ENCODE measurements at regions not wholly inside any gene's neighbourhood (a gene's known extent, or its start where the extent isn't known, plus 50 kb on each side); places are given as distances from the start of the nearest gene placed in this dataset.

- TF ChIP-seq ZNF560 (tag by site-specific recombination; IDR thresholded peaks at IDR 0.05; ENCODE audit: borderline replicate concordance) (no peak), ZNF350 (tag by site-specific recombination; IDR thresholded peaks at IDR 0.05) (no peak), INSM2 (tag by site-specific recombination; IDR thresholded peaks at IDR 0.05) (no peak), ZNF280D (tag by site-specific recombination; IDR thresholded peaks at IDR 0.05) (no peak), ZNF2 (tag by site-specific recombination; IDR thresholded peaks at IDR 0.05) (no peak), ZNF747 (tag by site-specific recombination; IDR thresholded peaks at IDR 0.05) (no peak), ZNF398 (tag by site-specific recombination; IDR thresholded peaks at IDR 0.05) (no peak), KLF9 (tag by site-specific recombination; IDR thresholded peaks at IDR 0.05; ENCODE audit: low read depth) (no peak), RBAK (tag by site-specific recombination; IDR thresholded peaks at IDR 0.05) (no peak), ZNF114 (tag by site-specific recombination; IDR thresholded peaks at IDR 0.05) (no peak), ZNF202 (tag by site-specific recombination; IDR thresholded peaks at IDR 0.05; ENCODE audit: borderline replicate concordance) (no peak)
- ChIA-PET CTCF (no interaction called here), POLR2A (no interaction called here)
- Histone ChIP-seq H3K27ac (ENCODE audit: extremely low read depth, low read depth, low read length) (no peak overlapping the region), H3K4me3 (ENCODE audit: low read depth, low read length) (no peak overlapping the region), H3K4me1 (ENCODE audit: control insufficient read depth, insufficient read depth, low read length) (no peaks in the 10 kb centered on the region), H3K9me3 (ENCODE audit: control insufficient read depth, insufficient read depth, low read depth, low read length) (no peaks in the 10 kb centered on the region), H3K36me3 (ENCODE audit: control insufficient read depth in 2 of 2, insufficient read depth in 1 of 2, low read length in 2 of 2) (no peaks in the 10 kb centered on the region)
Observed at GRCh38 chr4:130576218-130576617, 1480.3 kb downstream of the C4orf33 start.

- TF ChIP-seq ZNF704 (tag by site-specific recombination; IDR thresholded peaks at IDR 0.05) (no peak), ZNF214 (tag by site-specific recombination; IDR thresholded peaks at IDR 0.05; ENCODE audit: borderline replicate concordance) (no peak), ZNF677 (tag by site-specific recombination; IDR thresholded peaks at IDR 0.05) (no peak), ZNF544 (tag by site-specific recombination; IDR thresholded peaks at IDR 0.05) (no peak)
- ChIA-PET CTCF (no interaction called here), POLR2A (no interaction called here)
- no peak overlapping the region for H3K27ac ChIP-seq (ENCODE audit: extremely low read depth, low read depth, low read length)
- no peaks in the 10 kb centered on the region for H3K36me3 ChIP-seq (ENCODE audit: control insufficient read depth in 2 of 2, insufficient read depth in 1 of 2, low read length in 2 of 2)
- H3K9me3 ChIP-seq (ENCODE audit: control insufficient read depth, insufficient read depth, low read depth, low read length): no peaks in the 10 kb centered on the region
- H3K4me1 ChIP-seq (ENCODE audit: control insufficient read depth, insufficient read depth, low read length): no peaks in the 10 kb centered on the region
- no peak overlapping the region for H3K4me3 ChIP-seq (ENCODE audit: low read depth, low read length)
Observed at GRCh38 chr4:130591091-130591490, 1495.1 kb downstream of the C4orf33 start.

- ChIA-PET POLR2A (no interaction called here), CTCF (no interaction called here)
- Histone ChIP-seq H3K36me3 (ENCODE audit: control insufficient read depth in 2 of 2, insufficient read depth in 1 of 2, low read length in 2 of 2) (no peaks in the 10 kb centered on the region), H3K9me3 (ENCODE audit: control insufficient read depth, insufficient read depth, low read depth, low read length) (no peaks in the 10 kb centered on the region), H3K4me1 (ENCODE audit: control insufficient read depth, insufficient read depth, low read length) (no peaks in the 10 kb centered on the region), H3K4me3 (ENCODE audit: low read depth, low read length) (no peak overlapping the region), H3K27ac (ENCODE audit: extremely low read depth, low read depth, low read length) (no peak overlapping the region)
- TF ChIP-seq SCRT1 (tag by site-specific recombination; IDR thresholded peaks at IDR 0.05; ENCODE audit: borderline replicate concordance) (no peak), OVOL3 (tag by site-specific recombination; IDR thresholded peaks at IDR 0.05) (no peak), ZBTB20 (tag by site-specific recombination; IDR thresholded peaks at IDR 0.05) (no peak), ZNF248 (tag by site-specific recombination; IDR thresholded peaks at IDR 0.05) (no peak), ZNF514 (tag by site-specific recombination; IDR thresholded peaks at IDR 0.05) (no peak), CTCF (tag by site-specific recombination; IDR thresholded peaks at IDR 0.05) (no peak), ZSCAN23 (tag by site-specific recombination; IDR thresholded peaks at IDR 0.05) (no peak), ZNF571 (tag by site-specific recombination; IDR thresholded peaks at IDR 0.05) (no peak)
Observed at GRCh38 chr4:130600706-130601105, 1504.8 kb downstream of the C4orf33 start.

Measured in HEK293 (cell line).